ENCODE measurements at regions not wholly inside any gene's neighbourhood (a gene's known extent, or its start where the extent isn't known, plus 50 kb on each side); places are given as distances from the start of the nearest gene placed in this dataset.

DNA sequence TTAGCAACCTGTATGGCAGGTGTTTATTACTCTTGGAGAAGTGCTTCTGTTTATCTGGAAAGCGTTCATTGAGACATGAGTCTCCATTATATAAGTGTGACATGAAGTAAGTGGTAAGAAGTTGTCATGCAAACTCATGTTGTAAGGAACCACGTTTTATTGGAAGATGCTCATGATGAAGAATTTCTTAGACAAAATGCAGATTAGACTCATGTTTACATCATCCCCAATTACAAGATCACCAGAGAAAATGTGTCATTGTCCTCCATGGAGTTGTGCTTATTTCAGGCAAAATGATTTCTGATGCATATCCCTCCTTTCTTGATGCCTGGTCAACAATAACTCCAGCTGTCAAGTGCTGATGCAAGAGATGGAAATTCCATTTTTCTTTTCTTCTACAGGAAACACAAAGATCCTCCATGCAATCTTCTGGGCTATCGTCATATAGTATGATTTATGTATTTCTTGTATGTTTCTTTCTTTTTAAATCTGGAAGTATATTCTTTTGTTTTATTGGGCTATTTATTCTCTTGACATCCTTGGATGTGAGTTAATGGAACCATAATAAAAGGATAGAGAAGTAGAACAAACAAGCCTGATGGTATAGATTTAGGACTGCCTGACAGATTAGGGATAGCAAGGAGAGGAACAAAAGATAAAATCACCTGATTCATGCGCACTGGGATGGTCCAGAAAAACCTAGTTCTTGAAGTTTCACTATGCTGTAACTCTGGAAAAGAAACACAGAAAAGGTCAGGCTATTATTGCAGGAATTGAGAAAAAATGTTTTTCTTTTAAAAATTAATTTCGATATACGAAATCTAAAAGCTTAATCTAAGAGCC, 50.7 kb upstream of the DIAPH3 start:
- H3K9me3 Mint-ChIP-seq, result no peaks in the 10 kb centered on the region

DNA sequence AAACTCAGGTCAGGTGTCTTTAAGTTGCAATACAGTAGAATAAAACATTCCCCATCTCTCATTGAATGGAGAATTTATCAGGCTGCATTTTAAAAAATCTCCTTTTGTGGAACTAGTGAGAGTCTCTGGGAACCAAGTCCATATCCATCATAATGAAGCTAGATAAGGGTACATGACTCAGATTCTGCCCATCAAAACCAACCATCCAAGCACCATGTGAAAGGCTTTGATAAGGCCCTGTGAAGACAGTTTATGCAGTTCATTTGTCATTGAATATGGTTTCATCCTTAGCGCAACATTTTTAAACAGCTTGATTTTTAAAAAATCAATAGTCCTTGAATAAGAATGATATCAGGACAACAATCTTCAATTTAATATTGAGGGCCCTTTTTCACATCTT, 56.3 kb upstream of the DIAPH3 start:
- Mint-ChIP-seq H3K4me1 (no peaks in the 10 kb centered on the region), H3K4me3 (no peak overlapping the region), H3K36me3 (no peaks in the 10 kb centered on the region), H3K27ac (no peak overlapping the region), H3K9me3 (no peaks in the 10 kb centered on the region), H3K27me3 (peaks cover 8 to 14% of the 10 kb centered on the region in 2 donors)
- Histone ChIP-seq H3K27ac (ENCODE audit: low read length) (no peak overlapping the region), H3K4me3 (ENCODE audit: control insufficient read depth in 1 of 2, extremely low read depth in 1 of 2, low read length in 1 of 2) (no peak overlapping the region), H3K4me1 (ENCODE audit: control insufficient read depth in 1 of 2, extremely low read depth in 1 of 2, insufficient read depth in 2 of 2, low read length in 2 of 2) (no peaks in the 10 kb centered on the region), H3K36me3 (ENCODE audit: control insufficient read depth in 2 of 2, extremely low read depth in 1 of 2, insufficient read depth in 1 of 2, low read length in 1 of 2) (no peaks in the 10 kb centered on the region), H3K27me3 (replicated peaks in 1 of 2; ENCODE audit: control insufficient read depth in 2 of 2, extremely low read depth in 1 of 2, insufficient read depth in 2 of 2, low read length in 1 of 2) (no peaks in the 10 kb centered on the region), H3K9me3 (no peaks in the 10 kb centered on the region)
- DNase-seq (no peak), ATAC-seq (replicated peaks in 1 of 4) (no peak)
- ChIA-PET POLR2A (no interaction called here), CTCF (no interaction called here)
- 100% methylated on average over 1 of the region's 1 CpG for WGBS (ENCODE audit: insufficient coverage)

More for the DNA sequence above, 50.7 kb upstream of the DIAPH3 start:
- ChIA-PET CTCF (no interaction called here), POLR2A (no interaction called here)
- Mint-ChIP-seq H3K36me3 (no peaks in the 10 kb centered on the region), H3K4me3 (no peak overlapping the region), H3K27ac (no peak overlapping the region), H3K27me3 (peaks cover 13 to 20% of the 10 kb centered on the region in 2 donors), H3K4me1 (no peaks in the 10 kb centered on the region)
- DNase-seq (no peak), ATAC-seq (replicated peaks in 1 of 4) (no peak)
- Histone ChIP-seq H3K9me3 (no peaks in the 10 kb centered on the region), H3K4me3 (ENCODE audit: control insufficient read depth in 1 of 2, extremely low read depth in 1 of 2, low read length in 1 of 2) (no peak overlapping the region), H3K36me3 (ENCODE audit: control insufficient read depth in 2 of 2, extremely low read depth in 1 of 2, insufficient read depth in 1 of 2, low read length in 1 of 2) (no peaks in the 10 kb centered on the region), H3K4me1 (ENCODE audit: control insufficient read depth in 1 of 2, extremely low read depth in 1 of 2, insufficient read depth in 2 of 2, low read length in 2 of 2) (no peaks in the 10 kb centered on the region), H3K27me3 (replicated peaks in 1 of 2; ENCODE audit: control insufficient read depth in 2 of 2, extremely low read depth in 1 of 2, insufficient read depth in 2 of 2, low read length in 1 of 2) (no peaks in the 10 kb centered on the region), H3K27ac (ENCODE audit: low read length) (no peak overlapping the region)
- WGBS (ENCODE audit: insufficient coverage), result no CpG with 5 or more reads among the region's 6 CpGs

DNA sequence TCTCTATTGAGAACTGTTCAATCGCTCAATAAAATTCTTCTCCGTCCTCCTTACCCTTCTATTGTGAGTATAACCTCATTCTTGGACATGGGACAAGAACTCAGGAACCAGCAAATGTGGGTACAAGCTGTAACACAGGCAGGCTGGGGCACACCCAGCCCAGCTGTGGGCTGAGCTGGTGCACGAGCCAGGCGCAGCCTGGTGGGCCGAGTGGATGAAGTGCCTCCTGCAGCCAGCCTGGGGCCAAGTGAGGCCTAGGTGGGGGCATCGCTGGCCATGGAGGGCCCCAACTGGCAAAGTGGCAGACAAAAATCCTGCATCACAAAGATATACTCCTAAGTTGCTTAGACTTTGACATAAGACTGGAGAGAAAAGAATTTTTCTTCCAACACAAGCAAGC, 57.9 kb upstream of the DIAPH3 start:
- ATAC-seq (replicated peaks in 1 of 4) (no peak), DNase-seq (no peak)
- H3K4me3 ChIP-seq (ENCODE audit: control insufficient read depth in 1 of 2, extremely low read depth in 1 of 2, low read length in 1 of 2), result no peak overlapping the region
- ChIA-PET CTCF (no interaction called here), POLR2A (no interaction called here)
- no peaks in the 10 kb centered on the region for H3K36me3 ChIP-seq (ENCODE audit: control insufficient read depth in 2 of 2, extremely low read depth in 1 of 2, insufficient read depth in 1 of 2, low read length in 1 of 2)
- Mint-ChIP-seq H3K36me3 (no peaks in the 10 kb centered on the region), H3K4me3 (no peak overlapping the region), H3K9me3 (no peaks in the 10 kb centered on the region), H3K4me1 (no peaks in the 10 kb centered on the region), H3K27me3 (peaks cover 5 to 11% of the 10 kb centered on the region in 2 donors), H3K27ac (no peak overlapping the region)
- no peaks in the 10 kb centered on the region for H3K4me1 ChIP-seq (ENCODE audit: control insufficient read depth in 1 of 2, extremely low read depth in 1 of 2, insufficient read depth in 2 of 2, low read length in 2 of 2)
- no peaks in the 10 kb centered on the region for H3K9me3 ChIP-seq
- H3K27ac ChIP-seq (ENCODE audit: low read length), result no peak overlapping the region
- no peaks in the 10 kb centered on the region for H3K27me3 ChIP-seq (replicated peaks in 1 of 2; ENCODE audit: control insufficient read depth in 2 of 2, extremely low read depth in 1 of 2, insufficient read depth in 2 of 2, low read length in 1 of 2)
- WGBS (ENCODE audit: insufficient coverage), result 93% methylated on average over 3 of the region's 6 CpGs

DNA sequence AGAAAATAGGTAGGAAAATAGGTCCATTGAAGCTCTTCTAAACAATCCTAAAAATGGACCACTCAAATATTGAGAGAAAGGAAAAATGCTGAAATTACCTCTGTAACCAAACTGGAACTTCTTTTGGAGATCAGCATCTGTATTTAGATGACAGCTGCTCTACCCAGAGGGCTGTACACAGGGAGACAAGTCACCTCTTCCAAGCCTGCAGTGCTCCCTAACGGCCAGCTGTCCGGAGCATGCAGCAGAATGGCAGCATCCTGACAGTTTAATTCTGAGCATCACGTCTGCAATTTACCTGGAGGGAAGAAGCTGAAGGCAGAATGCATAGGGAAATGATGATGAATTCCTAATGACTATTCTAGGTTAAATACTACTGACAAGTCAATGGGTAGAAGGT, 62.8 kb upstream of the DIAPH3 start:
- DNase-seq, result no peak
- CTCF ChIA-PET, result interaction anchor here in 1 of 2 donors (0.5 kb wide), 1 partner anchor 246 kb away, joined by 3 read pairs; no protein-coding TSS in a partner anchor
- ATAC-seq (replicated peaks in 1 of 4), result no peak
- H3K27ac Mint-ChIP-seq, result no peak overlapping the region
- Histone ChIP-seq H3K4me3 (ENCODE audit: control insufficient read depth in 1 of 2, extremely low read depth in 1 of 2, low read length in 1 of 2) (no peak overlapping the region), H3K4me1 (ENCODE audit: control insufficient read depth in 1 of 2, extremely low read depth in 1 of 2, insufficient read depth in 2 of 2, low read length in 2 of 2) (peaks cover 0 to 3% of the 10 kb centered on the region in 2 experiments), H3K9me3 (no peaks in the 10 kb centered on the region), H3K36me3 (ENCODE audit: control insufficient read depth in 2 of 2, extremely low read depth in 1 of 2, insufficient read depth in 1 of 2, low read length in 1 of 2) (no peaks in the 10 kb centered on the region), H3K27ac (ENCODE audit: low read length) (no peak overlapping the region), H3K27me3 (replicated peaks in 1 of 2; ENCODE audit: control insufficient read depth in 2 of 2, extremely low read depth in 1 of 2, insufficient read depth in 2 of 2, low read length in 1 of 2) (peaks cover 0 to 2% of the 10 kb centered on the region in 2 experiments)
- H3K4me3 Mint-ChIP-seq, result no peak overlapping the region
- WGBS (ENCODE audit: insufficient coverage), result no CpG with 5 or more reads among the region's 3 CpGs
- POLR2A ChIA-PET, result no interaction called here
- H3K4me1 Mint-ChIP-seq, result no peaks in the 10 kb centered on the region
- H3K36me3 Mint-ChIP-seq, result no peaks in the 10 kb centered on the region
- H3K27me3 Mint-ChIP-seq, result peaks cover 9 to 10% of the 10 kb centered on the region in 2 donors
- no peaks in the 10 kb centered on the region for H3K9me3 Mint-ChIP-seq

DNA sequence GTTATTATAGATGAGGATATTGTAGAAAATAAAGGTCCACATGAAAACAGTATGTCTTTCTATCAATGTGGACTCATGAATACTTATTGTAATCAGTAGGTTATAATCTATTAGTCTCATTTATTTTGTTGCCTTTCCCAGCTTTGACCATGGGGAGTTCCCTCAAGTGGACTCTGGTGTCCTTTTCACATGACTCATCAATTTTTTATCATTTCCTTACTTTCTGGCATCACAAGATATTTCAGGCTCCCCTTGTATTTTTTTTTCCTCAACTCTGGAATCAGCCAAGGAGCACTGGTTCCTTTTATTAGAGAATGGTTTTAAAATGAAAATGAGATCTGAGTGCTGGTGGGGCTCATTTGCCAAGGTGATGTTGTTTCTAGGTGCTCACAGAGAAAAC, 63.4 kb upstream of the DIAPH3 start:
- CTCF ChIA-PET, result interaction anchor here in 1 of 2 donors (0.5 kb wide), 1 partner anchor 246 kb away, joined by 3 read pairs; no protein-coding TSS in a partner anchor
- no peak overlapping the region for H3K4me3 Mint-ChIP-seq
- POLR2A ChIA-PET, result no interaction called here
- H3K27ac Mint-ChIP-seq, result no peak overlapping the region
- H3K9me3 Mint-ChIP-seq, result no peaks in the 10 kb centered on the region
- DNase-seq, result no peak
- H3K4me1 Mint-ChIP-seq, result no peaks in the 10 kb centered on the region
- peaks cover 10% of the 10 kb centered on the region in 2 donors for H3K27me3 Mint-ChIP-seq
- H3K4me3 ChIP-seq (ENCODE audit: control insufficient read depth in 1 of 2, extremely low read depth in 1 of 2, low read length in 1 of 2), result no peak overlapping the region
- peaks cover 0 to 3% of the 10 kb centered on the region in 2 experiments for H3K4me1 ChIP-seq (ENCODE audit: control insufficient read depth in 1 of 2, extremely low read depth in 1 of 2, insufficient read depth in 2 of 2, low read length in 2 of 2)
- ATAC-seq (replicated peaks in 1 of 4), result no peak
- peaks cover 0 to 4% of the 10 kb centered on the region in 2 experiments for H3K27me3 ChIP-seq (replicated peaks in 1 of 2; ENCODE audit: control insufficient read depth in 2 of 2, extremely low read depth in 1 of 2, insufficient read depth in 2 of 2, low read length in 1 of 2)
- H3K27ac ChIP-seq (ENCODE audit: low read length), result no peak overlapping the region
- no peaks in the 10 kb centered on the region for H3K36me3 Mint-ChIP-seq
- H3K36me3 ChIP-seq (ENCODE audit: control insufficient read depth in 2 of 2, extremely low read depth in 1 of 2, insufficient read depth in 1 of 2, low read length in 1 of 2), result no peaks in the 10 kb centered on the region
- no peaks in the 10 kb centered on the region for H3K9me3 ChIP-seq

DNA sequence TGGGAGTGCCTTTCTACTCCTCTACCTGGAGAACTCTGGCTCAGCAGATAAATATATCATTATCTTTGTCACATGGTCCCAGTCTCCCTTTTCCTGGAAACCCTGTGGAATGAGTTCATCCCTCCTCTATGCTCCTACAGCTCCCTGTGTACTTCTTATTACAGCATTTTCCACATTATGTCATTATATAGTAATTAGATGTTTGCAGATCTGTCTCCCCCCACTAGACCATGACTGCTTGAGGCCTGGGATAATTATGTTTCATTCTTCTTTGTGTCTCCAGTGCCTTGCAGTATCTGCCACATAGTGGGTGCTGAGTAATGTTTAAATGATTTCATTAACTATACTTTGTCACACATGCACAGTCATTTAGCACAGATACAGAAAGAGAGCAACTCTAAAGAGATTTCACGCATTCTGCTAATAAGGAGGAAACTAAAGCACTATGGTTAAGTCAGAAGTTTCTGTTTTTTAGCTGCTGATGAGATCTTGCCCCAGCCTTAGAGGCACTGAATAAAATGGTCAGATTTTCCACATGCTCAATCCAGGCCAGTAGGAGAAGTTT, 66.1 kb upstream of the DIAPH3 start:
- peaks cover 0 to 6% of the 10 kb centered on the region in 2 experiments for H3K27me3 ChIP-seq (replicated peaks in 1 of 2; ENCODE audit: control insufficient read depth in 2 of 2, extremely low read depth in 1 of 2, insufficient read depth in 2 of 2, low read length in 1 of 2)
- no peak for ATAC-seq (replicated peaks in 1 of 4)
- H3K4me1 Mint-ChIP-seq, result no peaks in the 10 kb centered on the region
- DNase-seq, result no peak
- H3K4me1 ChIP-seq (ENCODE audit: control insufficient read depth in 1 of 2, extremely low read depth in 1 of 2, insufficient read depth in 2 of 2, low read length in 2 of 2), result peaks cover 0 to 3% of the 10 kb centered on the region in 2 experiments
- no peak overlapping the region for H3K4me3 Mint-ChIP-seq
- H3K9me3 Mint-ChIP-seq, result no peaks in the 10 kb centered on the region
- no peak overlapping the region for H3K4me3 ChIP-seq (ENCODE audit: control insufficient read depth in 1 of 2, extremely low read depth in 1 of 2, low read length in 1 of 2)
- ChIA-PET POLR2A (no interaction called here), CTCF (no interaction called here)
- H3K27ac ChIP-seq (ENCODE audit: low read length), result no peak overlapping the region
- no peaks in the 10 kb centered on the region for H3K9me3 ChIP-seq
- H3K27ac Mint-ChIP-seq, result no peak overlapping the region
- WGBS (ENCODE audit: insufficient coverage), result 60% methylated on average over 1 of the region's 1 CpG
- peaks cover 20 to 21% of the 10 kb centered on the region in 2 donors for H3K27me3 Mint-ChIP-seq
- no peaks in the 10 kb centered on the region for H3K36me3 ChIP-seq (ENCODE audit: control insufficient read depth in 2 of 2, extremely low read depth in 1 of 2, insufficient read depth in 1 of 2, low read length in 1 of 2)
- no peaks in the 10 kb centered on the region for H3K36me3 Mint-ChIP-seq

All from T-cell (primary cell).